GM18868 (cell line): ENCODE measurements at regions not wholly inside any gene's neighbourhood (a gene's known extent, or its start where the extent isn't known, plus 50 kb on each side); places are given as distances from the start of the nearest gene placed in this dataset.
A peak's percentile ranks its signal among the peaks of the same experiment; 100 is the strongest.
"Not testable (repeated sequence)": the region's sequence is repeated elsewhere in the genome, so short reads cannot be mapped to it uniquely, and the experiment has no call there.

Experiments
- ATAC-seq: cut with Tn5 transposase; IDR thresholded peaks from one replicate; pipeline ENCODE4 v1.9.1; 2021; ENCODE audit warnings: mild to moderate bottlenecking, moderate library complexity; ENCODE audit not compliant: unreplicated experiment

DNA sequence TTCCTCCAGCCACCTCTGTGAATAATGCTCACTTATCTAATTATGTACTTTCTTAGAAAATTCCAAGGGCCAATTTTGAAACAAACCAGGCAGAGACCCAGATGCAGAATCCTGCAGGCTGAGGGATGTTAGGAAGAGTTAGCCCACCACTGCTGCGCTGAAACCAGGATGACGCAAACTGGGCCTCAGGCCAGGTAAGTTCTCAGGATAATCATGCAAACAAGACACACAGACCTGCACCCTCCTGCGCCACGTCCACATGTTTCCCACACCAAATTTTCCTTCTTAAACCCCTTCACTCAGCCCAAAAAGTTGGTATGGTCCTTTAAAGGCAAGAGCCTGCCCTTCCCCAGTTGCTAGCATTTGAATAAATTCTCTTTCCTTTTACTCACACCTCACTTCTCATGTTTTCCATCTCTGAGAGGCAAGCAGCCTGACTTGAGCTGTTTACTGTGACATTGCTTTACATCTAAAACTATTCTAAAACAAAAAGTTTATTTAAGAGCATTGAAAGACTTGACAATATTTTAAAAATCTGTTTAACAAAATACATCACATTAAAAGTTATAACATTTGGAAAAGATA, 887.1 kb downstream of the LRRIQ3 start:
- no peak for ATAC-seq

DNA sequence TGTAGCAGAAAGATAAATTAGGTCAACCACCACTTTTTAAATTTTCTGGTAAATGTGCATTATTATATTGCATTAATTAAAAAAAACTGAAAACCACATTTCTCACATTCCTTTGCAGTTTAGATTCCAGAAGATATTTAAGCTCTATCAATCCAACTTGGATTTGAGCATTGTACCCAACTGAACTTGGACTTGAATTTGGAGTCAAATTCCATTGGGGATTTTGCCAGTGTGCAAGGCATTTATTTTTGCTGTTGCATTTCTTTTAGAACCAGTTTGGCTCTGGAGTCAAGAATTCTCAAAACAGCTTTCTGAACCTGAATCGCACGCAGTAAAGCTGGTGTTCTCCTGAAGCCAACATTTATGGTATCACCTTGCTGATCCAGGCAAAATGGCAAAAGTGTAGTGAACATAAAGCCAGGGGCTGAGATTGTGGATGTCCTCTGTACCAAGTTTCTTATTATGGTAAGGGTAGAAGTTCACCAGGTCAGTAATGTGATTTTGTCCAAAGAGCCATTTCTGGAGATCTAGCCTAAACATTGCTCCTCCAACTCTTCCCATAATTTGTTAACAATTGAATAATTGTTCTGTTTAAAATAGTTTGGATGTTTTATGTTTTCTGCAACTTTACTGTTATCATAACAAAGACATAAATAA, 890.9 kb downstream of the LRRIQ3 start:
- ATAC-seq: no peak

DNA sequence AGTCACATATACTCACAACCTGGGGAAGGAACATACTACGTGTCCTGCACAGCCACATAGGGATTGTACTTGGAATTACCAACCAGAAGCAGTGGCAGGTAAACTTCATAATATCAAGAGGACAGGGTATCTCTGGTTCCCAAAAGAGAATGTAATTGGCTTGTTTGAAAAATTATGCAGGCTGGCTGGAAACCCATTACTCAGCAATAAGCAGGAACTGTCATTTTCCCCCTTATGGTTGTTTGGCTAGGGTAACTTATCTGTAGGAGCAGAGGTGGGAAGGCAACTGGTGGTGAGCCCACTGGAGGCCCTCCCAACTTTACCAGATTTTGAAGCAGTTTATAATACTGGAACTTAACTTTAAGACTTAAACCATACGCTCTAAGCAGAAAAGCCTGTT, 924.1 kb downstream of the LRRIQ3 start:
- ATAC-seq: no peak

DNA sequence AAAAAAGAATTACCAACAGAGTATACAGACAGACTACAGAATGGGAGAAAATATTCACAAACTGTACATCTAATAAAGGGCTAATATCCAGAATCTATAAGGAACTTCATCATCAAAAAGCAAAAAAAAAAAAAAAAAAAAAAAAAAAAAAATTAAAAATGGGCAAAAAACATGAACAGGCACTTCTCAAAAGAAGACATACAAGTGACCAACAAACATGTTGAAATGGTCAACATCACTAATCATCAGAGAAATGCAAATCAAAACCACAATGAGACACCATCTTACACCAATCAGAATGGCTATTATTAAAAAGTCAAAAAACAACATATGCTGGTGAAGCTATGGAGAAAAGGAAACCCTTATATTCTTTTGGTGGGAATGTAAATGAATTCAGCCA, 952.8 kb downstream of the LRRIQ3 start:
- not testable (repeated sequence) for ATAC-seq

DNA sequence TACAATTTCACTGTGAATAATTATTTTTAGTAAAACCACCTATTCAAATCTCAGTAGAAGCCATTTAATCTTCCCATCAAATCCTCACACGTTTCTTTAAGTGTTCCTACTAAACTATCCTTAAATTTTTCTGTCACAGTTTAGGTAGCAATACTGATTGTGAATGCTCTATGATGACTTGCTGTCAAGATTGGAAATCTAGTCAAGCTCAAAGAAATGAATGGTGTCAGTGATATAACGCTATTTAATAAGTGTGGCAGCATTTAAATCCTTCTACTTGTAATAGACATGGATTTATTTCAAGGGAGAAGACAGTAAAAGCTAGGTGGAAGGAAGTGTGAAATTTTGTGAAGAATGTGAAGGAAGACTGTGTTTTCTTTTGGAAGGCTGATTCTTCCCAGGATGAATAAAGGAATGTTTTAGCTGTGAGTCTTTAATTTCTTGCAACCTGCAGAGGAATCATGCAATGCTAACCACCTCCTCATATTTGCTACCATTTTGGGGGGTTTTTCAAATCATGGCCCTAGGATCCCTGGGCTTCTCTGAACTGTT, 936.7 kb upstream of the NEGR1 start:
- ATAC-seq: no peak

DNA sequence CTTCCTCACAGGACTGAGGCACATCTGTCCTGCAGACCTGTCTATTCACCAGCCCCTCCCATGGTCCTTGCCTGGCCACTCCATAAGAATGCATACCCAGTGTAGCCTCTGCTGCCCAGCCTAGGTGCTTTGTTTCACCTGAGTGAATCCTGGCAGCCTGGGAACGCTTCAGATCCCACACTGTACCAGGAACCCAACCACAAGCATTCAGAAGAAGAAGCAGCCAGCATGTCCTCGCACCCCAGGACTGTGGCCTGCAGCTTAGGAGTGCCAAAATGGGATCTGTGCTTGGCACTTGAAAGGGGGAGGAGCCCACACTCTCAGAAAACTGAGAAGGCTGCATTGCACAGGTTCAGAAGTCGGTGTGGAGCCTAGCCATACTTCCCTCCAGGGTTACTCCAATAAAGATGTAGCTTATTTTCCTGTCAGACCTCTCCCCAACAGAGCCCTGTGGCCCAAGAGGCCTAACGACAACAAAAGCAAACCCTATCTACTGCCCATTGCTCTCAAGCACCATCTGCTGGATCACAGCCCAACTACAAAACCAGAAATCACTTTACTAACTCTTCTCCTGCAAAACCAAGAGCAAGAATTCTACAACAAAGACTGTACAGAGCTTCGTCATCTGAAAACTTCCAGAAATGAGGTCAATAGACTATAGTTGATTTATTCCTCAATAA, 923.1 kb upstream of the NEGR1 start:
- no peak for ATAC-seq

DNA sequence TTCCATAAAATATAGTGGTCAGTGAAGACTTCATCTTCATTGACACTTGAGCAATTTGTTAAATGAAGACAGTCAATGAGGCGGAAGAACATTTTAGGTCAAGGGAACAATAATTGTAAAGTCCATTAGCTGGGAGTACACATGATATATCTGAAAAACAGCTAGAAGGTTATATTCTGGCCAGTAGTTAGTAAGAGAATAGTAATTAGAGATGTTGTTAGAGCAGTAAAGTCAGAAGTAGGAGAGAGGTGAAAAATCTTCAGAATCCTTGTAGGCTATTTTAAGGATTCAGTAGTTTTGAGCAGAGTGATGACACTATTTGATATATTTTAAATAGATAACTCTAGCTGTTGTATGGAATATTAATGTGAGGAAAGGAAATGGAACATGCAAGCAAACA, 915.6 kb upstream of the NEGR1 start:
- ATAC-seq: no peak

DNA sequence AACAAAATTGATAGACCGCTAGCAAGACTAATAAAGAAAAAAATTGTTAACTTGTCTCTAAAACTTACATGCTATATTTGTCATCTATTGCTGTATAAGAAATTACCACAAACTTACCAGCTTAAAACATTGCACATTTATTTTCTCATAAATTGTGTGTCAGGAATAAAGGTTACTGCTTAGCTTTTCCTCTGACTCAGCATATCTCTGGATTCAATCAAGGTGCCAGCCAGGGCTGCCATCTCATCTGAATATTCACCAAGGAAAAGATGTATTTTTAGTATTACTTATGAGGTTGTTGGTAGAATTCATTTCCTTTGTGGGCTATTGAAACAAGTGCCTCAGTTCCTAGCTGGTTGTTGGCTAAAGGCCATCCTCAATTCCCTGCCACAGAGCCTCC, 912.6 kb upstream of the NEGR1 start:
- ATAC-seq: no peak

DNA sequence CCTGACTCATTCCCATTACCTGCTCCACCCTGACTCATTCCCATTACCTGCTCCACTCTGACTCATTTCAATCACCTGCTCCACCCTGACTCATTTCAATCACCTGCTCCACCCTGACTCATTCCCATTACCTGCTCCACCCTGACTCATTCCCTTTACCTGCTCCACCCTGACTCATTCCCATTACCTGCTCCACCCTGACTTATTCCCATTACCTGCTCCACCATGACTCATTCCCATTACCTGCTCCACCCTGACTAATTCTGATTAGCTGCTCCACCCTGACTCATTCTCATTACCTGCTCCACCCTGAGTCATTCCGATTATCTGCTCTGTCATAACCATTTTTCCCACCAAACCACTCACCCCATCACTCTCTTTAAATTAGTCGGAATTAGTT, 901.2 kb upstream of the NEGR1 start:
- not testable (repeated sequence) for ATAC-seq

DNA sequence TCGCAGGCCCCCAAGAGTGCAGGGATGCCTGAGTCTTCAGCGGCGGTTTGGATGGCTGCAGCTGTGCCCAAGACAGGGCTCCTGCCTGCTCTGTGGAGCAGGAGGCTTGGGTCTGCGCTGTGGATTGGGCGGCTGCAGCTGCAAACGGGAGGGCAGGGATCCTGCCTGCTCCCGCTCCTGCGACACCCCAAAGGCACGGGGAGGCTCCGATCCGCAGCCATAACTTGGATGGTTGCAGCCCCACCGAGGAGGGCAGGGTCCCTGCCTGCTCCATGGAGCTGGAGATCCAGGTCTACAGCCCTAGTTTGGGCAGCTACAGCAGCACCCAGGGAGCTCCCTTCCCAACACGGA, 898.8 kb upstream of the NEGR1 start:
- ATAC-seq: no peak

DNA sequence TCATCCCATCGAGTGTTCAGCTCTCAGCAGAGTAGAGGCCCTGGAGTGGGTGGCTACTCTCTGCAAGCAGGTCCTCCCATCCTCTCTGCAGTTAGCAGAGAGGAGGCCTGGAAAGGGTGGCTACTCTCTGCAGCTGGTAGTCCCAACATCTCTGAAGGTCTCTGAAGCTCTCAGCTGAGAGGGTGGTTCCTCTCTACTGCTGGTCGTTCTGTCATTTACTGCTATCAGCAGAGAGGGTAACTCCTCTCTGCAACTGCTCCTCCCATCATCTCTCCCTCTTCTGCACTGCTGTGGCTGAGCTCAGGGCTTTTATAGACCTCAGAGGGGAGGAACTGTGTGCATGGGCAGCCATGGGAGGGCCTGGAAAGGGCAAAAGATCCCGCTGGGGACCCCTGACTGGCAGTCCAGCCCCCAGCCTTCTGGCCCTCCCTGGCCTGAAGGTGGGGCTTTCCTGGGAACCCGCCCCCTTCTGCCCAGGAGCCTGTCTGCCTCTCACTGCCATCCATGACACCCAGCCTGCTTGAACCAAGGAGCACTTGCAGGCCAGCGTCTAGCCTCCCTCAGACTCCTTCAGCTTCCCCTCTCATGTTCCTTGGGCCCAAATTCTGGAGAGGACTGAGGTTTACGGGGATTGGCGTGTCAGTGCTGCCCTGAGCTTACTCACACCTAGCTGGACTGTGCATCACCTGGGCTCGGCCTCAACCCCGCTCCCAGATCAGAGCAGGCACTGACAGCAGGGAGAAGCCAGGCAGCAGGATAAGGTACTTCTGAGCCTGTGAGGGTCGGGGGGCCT, 898.3 kb upstream of the NEGR1 start:
- ATAC-seq: no peak

DNA sequence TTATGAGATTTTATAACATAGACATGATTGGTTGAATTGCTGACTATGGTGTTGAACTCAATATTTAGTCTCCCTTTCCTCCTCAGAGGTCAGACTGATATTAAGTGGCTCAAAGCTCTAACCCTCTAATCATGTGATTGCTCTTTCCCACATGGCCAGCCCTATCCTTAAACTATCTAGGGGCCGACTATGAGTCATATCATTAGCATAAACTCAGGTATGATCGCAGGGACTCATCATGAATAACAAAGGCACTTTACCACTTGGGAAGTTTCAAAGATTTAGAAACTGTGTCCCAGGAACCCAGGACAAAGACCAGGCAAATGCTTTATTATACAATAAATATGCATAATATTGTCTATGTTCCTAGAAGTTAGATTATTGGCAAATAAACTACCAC, 894.6 kb upstream of the NEGR1 start:
- ATAC-seq: no peak

DNA sequence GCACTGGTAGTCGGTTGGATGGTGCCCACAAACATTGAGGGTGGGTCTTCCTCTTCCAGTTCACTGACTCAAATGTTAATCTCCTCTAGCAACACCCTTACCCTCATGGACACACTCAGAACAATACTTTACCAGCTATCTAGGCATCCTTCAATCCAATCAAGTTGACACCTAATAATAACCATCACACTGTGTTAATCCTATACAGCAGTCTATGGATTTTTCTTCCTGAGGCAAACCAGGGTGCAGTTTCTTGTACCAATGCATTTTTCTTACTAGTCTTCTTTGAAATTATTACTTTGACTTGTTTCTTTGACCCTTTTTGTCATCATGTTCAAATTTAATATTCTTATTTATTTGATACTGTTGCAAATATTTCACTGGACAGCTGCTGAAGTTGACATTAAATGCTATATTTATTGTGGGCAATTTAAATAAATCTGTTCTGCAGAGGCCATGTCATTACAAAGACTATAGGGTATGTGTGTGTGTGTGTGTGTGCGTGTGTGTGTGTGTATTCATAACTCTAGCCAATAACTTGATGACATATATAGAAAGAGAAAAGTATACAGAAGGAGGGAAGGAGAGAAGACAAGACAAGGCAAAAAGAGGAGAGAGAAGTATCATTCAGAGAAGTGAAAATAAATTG, 884.8 kb upstream of the NEGR1 start:
- ATAC-seq: no peak

DNA sequence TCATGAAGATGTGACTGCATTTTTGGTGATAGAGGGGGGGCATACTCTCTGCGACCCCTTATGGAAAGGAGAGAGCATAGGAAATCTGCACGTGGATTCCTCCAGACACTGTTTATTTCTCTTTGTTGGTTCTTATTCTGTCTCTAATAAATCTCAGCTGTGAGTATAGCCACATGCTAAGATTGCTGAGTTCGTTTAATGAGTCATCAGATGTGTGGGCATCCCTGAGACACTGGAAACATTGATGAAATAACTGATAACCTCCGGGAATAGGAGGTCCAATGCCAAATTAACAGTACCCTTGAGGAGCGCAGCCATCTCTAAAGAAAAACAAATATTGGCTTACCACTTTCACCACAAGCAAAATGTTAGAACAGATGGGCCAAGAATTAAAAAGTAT, 880.2 kb upstream of the NEGR1 start:
- no peak for ATAC-seq

DNA sequence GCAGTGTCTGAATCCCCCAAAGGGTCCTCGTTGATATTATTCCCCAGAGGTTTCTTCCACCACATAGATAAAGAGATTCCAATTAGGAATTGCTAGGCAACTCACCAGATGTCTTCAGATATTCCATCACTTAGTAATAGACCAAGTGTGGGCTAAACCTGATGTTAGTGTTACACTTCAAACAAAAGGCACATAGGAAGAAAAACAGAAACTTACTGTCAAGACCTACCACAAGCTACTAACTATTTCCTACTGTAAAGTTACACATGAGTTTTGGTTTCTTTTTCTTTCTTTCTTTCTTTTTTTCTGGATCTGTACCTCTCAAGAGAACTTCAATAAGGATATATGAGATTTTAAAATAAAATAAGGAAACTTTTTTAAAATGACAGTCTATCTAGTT, 879.1 kb upstream of the NEGR1 start:
- no peak for ATAC-seq

DNA sequence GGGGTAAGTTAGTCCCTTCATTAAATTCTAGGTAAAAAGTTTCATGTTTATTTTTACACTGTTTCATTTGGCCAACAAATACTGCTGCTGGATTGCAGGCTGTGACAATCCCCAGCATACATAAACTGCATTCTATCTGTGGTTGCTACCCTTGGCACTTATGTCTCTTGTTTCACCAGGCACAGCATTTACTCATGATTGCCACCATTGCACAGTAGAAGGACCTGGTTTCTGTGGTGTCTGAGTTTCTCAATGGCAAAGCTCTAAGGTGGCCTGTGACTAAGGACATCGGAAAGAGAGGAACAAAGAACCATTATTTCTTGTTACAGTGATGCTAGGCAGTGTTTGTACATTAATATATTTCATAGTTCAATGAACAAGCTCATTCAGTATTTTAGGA, 878.4 kb upstream of the NEGR1 start:
- ATAC-seq: no peak

DNA sequence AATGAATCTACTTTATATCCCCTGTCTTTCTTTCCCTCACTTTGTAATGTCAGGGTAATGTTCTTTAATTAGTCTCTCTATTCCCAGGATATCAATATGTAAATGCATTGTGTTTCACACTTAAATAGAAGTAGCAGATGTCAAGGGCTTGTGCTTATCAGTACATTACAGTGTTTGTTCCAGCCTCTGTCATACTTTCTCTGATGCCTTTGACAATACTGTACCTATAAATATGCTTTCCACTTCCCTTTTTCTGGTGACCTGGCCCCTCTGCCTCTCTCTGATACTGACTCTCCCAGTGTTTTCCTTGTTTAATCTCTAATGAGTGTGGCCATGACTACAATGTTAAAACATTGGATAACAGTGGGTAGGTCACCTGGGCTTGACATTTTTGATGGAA, 862.0 kb upstream of the NEGR1 start:
- ATAC-seq: peak; percentile 63

DNA sequence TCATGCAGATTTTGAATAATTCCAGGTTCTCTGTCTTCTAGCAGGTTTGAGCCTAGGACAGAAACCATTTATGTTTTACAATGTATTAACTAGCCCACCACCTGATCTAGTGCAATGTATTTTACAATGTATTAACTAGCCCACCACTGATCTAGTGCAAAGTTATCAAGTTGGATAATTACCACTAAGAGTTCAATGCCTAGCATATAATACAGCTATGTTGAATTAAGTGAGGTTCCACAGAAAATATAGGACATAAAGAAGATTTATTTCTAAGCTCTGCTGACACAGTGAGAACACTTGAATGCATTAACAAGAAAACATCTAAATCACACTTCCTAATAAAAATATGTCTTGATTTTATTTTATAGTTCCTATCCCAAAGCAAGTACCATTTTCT, 854.6 kb upstream of the NEGR1 start:
- no peak for ATAC-seq

DNA sequence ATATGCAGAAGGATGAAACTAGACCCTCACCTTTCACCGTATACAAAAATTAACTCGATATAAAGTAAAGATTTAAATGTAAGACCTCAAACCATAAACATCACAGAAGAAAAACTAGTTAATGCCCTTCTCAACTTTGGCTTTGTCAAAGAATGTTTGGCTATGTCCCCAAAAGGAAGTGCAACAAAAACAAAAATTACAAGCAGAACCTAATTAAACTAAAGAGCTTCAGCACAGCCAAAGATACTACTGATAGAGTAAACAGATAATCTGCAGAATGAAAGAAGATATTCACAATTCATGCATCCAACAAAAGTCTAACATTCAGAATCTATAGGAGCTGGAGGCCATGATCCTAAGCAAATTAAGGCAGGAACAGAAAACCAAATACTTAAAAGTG, 824.6 kb upstream of the NEGR1 start:
- ATAC-seq: no peak

DNA sequence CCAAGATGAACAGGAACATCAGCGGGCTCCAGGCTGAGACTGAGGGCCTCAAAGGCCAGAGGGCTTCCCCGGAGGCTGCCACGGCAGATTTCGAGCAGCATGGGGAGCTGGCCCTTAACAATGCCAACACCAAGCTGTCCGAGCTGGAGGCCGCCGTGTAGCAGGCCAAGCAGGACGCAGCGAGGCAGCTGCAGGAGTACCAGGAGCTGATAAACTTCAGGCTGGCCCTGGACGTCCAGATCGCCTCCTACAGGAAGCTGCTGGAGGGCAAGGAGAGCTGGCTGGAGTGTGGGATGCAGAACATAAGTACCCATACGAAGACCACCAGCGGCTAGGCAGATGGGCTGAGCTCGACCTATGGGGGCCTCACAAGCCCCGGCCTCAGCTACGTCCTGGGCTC, 823.4 kb upstream of the NEGR1 start:
- no peak for ATAC-seq

DNA sequence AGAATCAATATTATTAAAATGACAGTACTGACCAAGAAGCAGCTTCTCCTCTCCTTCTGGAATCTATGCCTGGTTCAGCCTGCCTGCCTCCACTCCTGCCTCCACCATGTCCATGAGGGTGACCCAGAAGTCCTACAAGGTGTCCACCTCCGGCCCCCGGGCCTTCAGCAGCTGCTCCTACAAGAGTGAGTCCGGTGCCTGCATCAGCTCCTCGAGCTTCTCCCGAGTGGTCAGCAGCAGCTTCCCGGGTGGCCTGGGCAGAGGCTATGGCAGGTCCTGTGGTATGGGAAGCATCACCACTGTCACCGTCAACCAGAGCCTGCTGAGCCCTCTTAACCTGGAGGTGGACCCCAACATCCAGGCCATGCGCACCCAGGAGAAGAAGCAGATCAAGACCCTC, 822.4 kb upstream of the NEGR1 start:
- no peak for ATAC-seq
